ENCODE measurements at regions not wholly inside any gene's neighbourhood (a gene's known extent, or its start where the extent isn't known, plus 50 kb on each side); places are given as distances from the start of the nearest gene placed in this dataset.

- TF ChIP-seq CTCF (IDR thresholded peaks at IDR 0.05) (no peak), POLR2AphosphoS5 (IDR thresholded peaks at IDR 0.05) (no peak)
Observed at GRCh38 chr2:226198956-226199355, 600.7 kb downstream of the IRS1 start.
